ENCODE measurements at regions not wholly inside any gene's neighbourhood (a gene's known extent, or its start where the extent isn't known, plus 50 kb on each side); places are given as distances from the start of the nearest gene placed in this dataset.

GRCh38 chr1:201772178-201772577 is 56.8 kb upstream of the IPO9 start:
- DNase-seq (ENCODE audit: low spot score), result no peak

GRCh38 chr1:201773764-201774163 is 55.2 kb upstream of the IPO9 start:
- DNase-seq (ENCODE audit: low spot score), result no peak

- no peak for DNase-seq (ENCODE audit: low spot score)
These were observed 54.6 kb upstream of the IPO9 start for GRCh38 chr1:201774224-201774982.

- DNase-seq (ENCODE audit: low spot score), result no peak
These were observed 54.0 kb upstream of the IPO9 start for GRCh38 chr1:201774983-201775344.

GRCh38 chr1:201775380-201775779 is 53.6 kb upstream of the IPO9 start:
- no peak for DNase-seq (ENCODE audit: low spot score)

GRCh38 chr1:201778279-201779065 is 50.5 kb upstream of the IPO9 start:
- DNase-seq (ENCODE audit: low spot score), result no peak
